GM21576 (cell line): ENCODE measurements at regions not wholly inside any gene's neighbourhood (a gene's known extent, or its start where the extent isn't known, plus 50 kb on each side); places are given as distances from the start of the nearest gene placed in this dataset.
"Not testable (repeated sequence)": the region's sequence is repeated elsewhere in the genome, so short reads cannot be mapped to it uniquely, and the experiment has no call there.

Experiments used
- ATAC-seq: cut with Tn5 transposase; IDR thresholded peaks from one replicate; pipeline ENCODE4 v1.9.1; 2021; ENCODE audit warnings: mild to moderate bottlenecking, moderate library complexity; ENCODE audit not compliant: unreplicated experiment

- no peak for ATAC-seq
Measured at GRCh38 chr9:111276431-111277128, 53.4 kb downstream of the OR2K2 start.

- no peak for ATAC-seq
Measured at GRCh38 chr9:111274737-111275136, 55.3 kb downstream of the OR2K2 start.

- ATAC-seq: no peak
Measured at GRCh38 chr9:111272581-111272980, 57.4 kb downstream of the OR2K2 start.

GRCh38 chr9:111271481-111272080, 58.4 kb downstream of the OR2K2 start:
- no peak for ATAC-seq

- no peak for ATAC-seq
Measured at GRCh38 chr9:111271047-111271446, 59.0 kb downstream of the OR2K2 start.

GRCh38 chr9:111266024-111266423, 64.0 kb downstream of the OR2K2 start:
- ATAC-seq: not testable (repeated sequence)

- no peak for ATAC-seq
Measured at GRCh38 chr9:111263116-111263515, 66.9 kb downstream of the OR2K2 start.

GRCh38 chr9:111258875-111259271, 71.2 kb downstream of the OR2K2 start:
- ATAC-seq: no peak

GRCh38 chr9:111258209-111258874, 71.7 kb downstream of the OR2K2 start:
- ATAC-seq: no peak

GRCh38 chr9:111253742-111254437, 76.1 kb downstream of the OR2K2 start:
- no peak for ATAC-seq

GRCh38 chr9:111250875-111251842, 78.9 kb downstream of the OR2K2 start:
- no peak for ATAC-seq

GRCh38 chr9:111237447-111237846, 92.6 kb downstream of the OR2K2 start:
- ATAC-seq: no peak

GRCh38 chr9:111236332-111236731, 93.7 kb downstream of the OR2K2 start:
- ATAC-seq: no peak

- ATAC-seq: no peak
Measured at GRCh38 chr9:111233963-111234362, 96.1 kb downstream of the OR2K2 start.

GRCh38 chr9:111232997-111233790, 96.8 kb downstream of the OR2K2 start:
- ATAC-seq: no peak

GRCh38 chr9:111231801-111232580, 98.0 kb downstream of the OR2K2 start:
- no peak for ATAC-seq

GRCh38 chr9:111222757-111223156, 107.3 kb downstream of the OR2K2 start:
- ATAC-seq: no peak

- ATAC-seq: no peak
Measured at GRCh38 chr9:111212874-111213273, 117.2 kb downstream of the OR2K2 start.

GRCh38 chr9:111198936-111199335, 131.1 kb downstream of the OR2K2 start:
- no peak for ATAC-seq
